IMR-90 (cell line): ENCODE measurements at regions not wholly inside any gene's neighbourhood (a gene's known extent, or its start where the extent isn't known, plus 50 kb on each side); places are given as distances from the start of the nearest gene placed in this dataset.

Experiments
- ATAC-seq: fragments of 200-7000 bp; cut with Tn5 transposase; 2 replicates; pipeline ENCODE4 v1.9.1; 2020; ENCODE audit warnings: low read depth, mild to moderate bottlenecking, moderate library complexity
- BruUV-seq: library from RNA; stranded (reverse); fragments of 400-500 nt; replicated peaks from 2 replicates; lab custom pipeline; 2021; lab: Mats Ljungman, UMichigan
- CTCF ChIA-PET: fragments of 300-600 bp; formaldehyde crosslinking; extraction: SDS; loops from one replicate; lab custom pipeline; 2021; ENCODE audit warnings: antibody characterized with exemption; lab: Yijun Ruan, JAX
- POLR2A ChIA-PET: fragments of 300-600 bp; sonication (Branson Sonifier 250); formaldehyde crosslinking; loops from one replicate; lab custom pipeline; 2022; ENCODE audit warnings: antibody characterized with exemption; ENCODE audit not compliant: unreplicated experiment; lab: Charles Lee
- DNase-seq: peaks from one replicate; pipeline ENCODE4 v3.0.0; 2013
- H2AFZ ChIP-seq: replicated peaks from 2 replicates; pipeline ENCODE3; 2013; ENCODE audit warnings: low read length, mild to moderate bottlenecking; ENCODE audit not compliant: poor library complexity
- H2AK5ac ChIP-seq: 2 replicates; pipeline ENCODE4 v1.6.1; 2013; ENCODE audit warnings: low read depth, low read length, inconsistent platforms
- H2AK9ac ChIP-seq: replicated peaks from 2 replicates; pipeline ENCODE3; 2013; ENCODE audit warnings: mild to moderate bottlenecking, low read depth, low read length, moderate library complexity; ENCODE audit not compliant: poor library complexity
- H2BK120ac ChIP-seq: 2 replicates; pipeline ENCODE4 v1.6.1; 2013; ENCODE audit warnings: low read depth, low read length, inconsistent platforms
- H2BK15ac ChIP-seq: 3 replicates; pipeline ENCODE4 v1.6.1; 2013; ENCODE audit warnings: low read depth, low read length, inconsistent platforms
- H2BK20ac ChIP-seq: 2 replicates; pipeline ENCODE4 v1.6.1; 2013; ENCODE audit warnings: low read depth, mild to moderate bottlenecking, inconsistent platforms, low read length, moderate library complexity
- H2BK5ac ChIP-seq: 2 replicates; pipeline ENCODE4 v1.6.1; 2013; ENCODE audit warnings: mild to moderate bottlenecking, low read depth, low read length, inconsistent platforms; ENCODE audit not compliant: poor library complexity, severe bottlenecking
- H3K14ac ChIP-seq: replicated peaks from 2 replicates; pipeline ENCODE4 v1.6.1; 2013; ENCODE audit warnings: low read depth, low read length, inconsistent platforms
- H3K18ac ChIP-seq: 2 replicates; pipeline ENCODE4 v1.6.1; 2013; ENCODE audit warnings: low read depth, low read length, control low read depth
- H3K23ac ChIP-seq: 2 replicates; pipeline ENCODE4 v1.6.1; 2013; ENCODE audit warnings: low read depth, low read length, inconsistent platforms
- H3K27ac ChIP-seq: 2 replicates; pipeline ENCODE4 v1.5.1; 2013; ENCODE audit warnings: mild to moderate bottlenecking, control low read depth, low read length; ENCODE audit not compliant: insufficient read depth
- H3K27me3 ChIP-seq: 2 replicates; pipeline ENCODE4 v1.6.1; 2013; ENCODE audit warnings: low read length; ENCODE audit not compliant: control insufficient read depth, insufficient read depth
- H3K36me3 ChIP-seq: 2 replicates; pipeline ENCODE4 v1.6.1; 2013; ENCODE audit warnings: low read length, mixed read lengths; ENCODE audit not compliant: control insufficient read depth, insufficient read depth
- H3K4ac ChIP-seq: 2 replicates; pipeline ENCODE4 v1.6.1; 2013; ENCODE audit warnings: low read depth, low read length, inconsistent platforms
- H3K4me1 ChIP-seq: 2 replicates; pipeline ENCODE4 v1.6.1; 2013; ENCODE audit warnings: low read length, mixed read lengths; ENCODE audit not compliant: control insufficient read depth, insufficient read depth
- H3K4me2 ChIP-seq: 2 replicates; pipeline ENCODE4 v1.6.1; 2013; ENCODE audit warnings: low read depth, mild to moderate bottlenecking, control low read depth, low read length, moderate library complexity
- H3K4me3 ChIP-seq: 2 replicates; pipeline ENCODE4 v1.5.1; 2013; ENCODE audit warnings: low read depth, mild to moderate bottlenecking, control low read depth, low read length, moderate library complexity; ENCODE audit not compliant: insufficient read depth
- H3K56ac ChIP-seq: 2 replicates; pipeline ENCODE4 v1.6.1; 2013; ENCODE audit warnings: low read length, inconsistent platforms; ENCODE audit not compliant: insufficient read depth; ENCODE audit errors: extremely low read depth
- H3K79me1 ChIP-seq, 2 experiments: 2 replicates each; pipeline ENCODE4 v1.6.1; 2013; ENCODE audit warnings: low read length in 2 of 2, inconsistent platforms in 1 of 2, low read depth in 1 of 2
- H3K9ac ChIP-seq: 2 replicates; pipeline ENCODE4 v1.6.1; 2013; ENCODE audit warnings: low read depth, low read length, control low read depth
- H3K9me1 ChIP-seq: 2 replicates; pipeline ENCODE4 v1.6.1; 2013; ENCODE audit warnings: low read length, inconsistent platforms; ENCODE audit not compliant: insufficient read depth
- H3K9me3 ChIP-seq: 2 replicates; pipeline ENCODE4 v1.6.1; 2013; ENCODE audit warnings: low read length; ENCODE audit not compliant: control insufficient read depth, insufficient read depth
- H4K20me1 ChIP-seq: 2 replicates; pipeline ENCODE4 v1.6.1; 2013; ENCODE audit warnings: low read length, inconsistent platforms; ENCODE audit not compliant: insufficient read depth
- H4K5ac ChIP-seq: 2 replicates; pipeline ENCODE4 v1.6.1; 2013; ENCODE audit warnings: mild to moderate bottlenecking, low read depth, low read length, control low read depth
- H4K8ac ChIP-seq, 2 experiments: 2 replicates each; pipeline ENCODE4 v1.6.1; 2013; ENCODE audit warnings: low read depth in 2 of 2, low read length in 2 of 2, control low read depth in 1 of 2, inconsistent platforms in 1 of 2
- H4K91ac ChIP-seq: 2 replicates; pipeline ENCODE4 v1.6.1; 2013; ENCODE audit warnings: low read depth, low read length, inconsistent platforms; ENCODE audit not compliant: insufficient read depth
- BHLHE40 ChIP-seq: fragments of 150-350 bp; IDR thresholded peaks from 2 replicates; pipeline ENCODE4 v1.6.1; 2016; ENCODE audit warnings: mild to moderate bottlenecking, low read depth, low read length
- CHD1 ChIP-seq: IDR thresholded peaks from 2 replicates; pipeline ENCODE4 v1.6.1; 2012; ENCODE audit warnings: low read depth, low read length, improper control_type of control experiment
- CTCF ChIP-seq: conservative IDR thresholded peaks from 2 replicates; pipeline ENCODE4 v1.5.1; 2012; ENCODE audit warnings: mild to moderate bottlenecking, low read depth, low read length, improper control_type of control experiment
- ELK1 ChIP-seq: fragments of 150-350 bp; IDR thresholded peaks from 2 replicates; pipeline ENCODE4 v1.6.1; 2016; ENCODE audit warnings: low read depth, mild to moderate bottlenecking, low read length, moderate library complexity, borderline replicate concordance
- FOS ChIP-seq: fragments of 150-350 bp; IDR thresholded peaks from 2 replicates; pipeline ENCODE4 v1.6.1; 2016; ENCODE audit warnings: low read depth, low read length
- MAFK ChIP-seq: IDR thresholded peaks from 2 replicates; pipeline ENCODE4 v1.6.1; 2012; ENCODE audit warnings: low read depth, low read length, improper control_type of control experiment
- MAZ ChIP-seq: IDR thresholded peaks from 2 replicates; pipeline ENCODE4 v1.6.1; 2012; ENCODE audit warnings: low read depth, mild to moderate bottlenecking, low read length, improper control_type of control experiment, moderate library complexity, borderline replicate concordance
- MXI1 ChIP-seq: IDR thresholded peaks from 2 replicates; pipeline ENCODE4 v1.6.1; 2012; ENCODE audit warnings: low read depth, mild to moderate bottlenecking, low read length, moderate library complexity, borderline replicate concordance
- NFE2L2 ChIP-seq: fragments of 150-350 bp; IDR thresholded peaks from 2 replicates; pipeline ENCODE4 v1.6.1; 2016; ENCODE audit warnings: low read depth, mild to moderate bottlenecking, low read length
- POLR2A ChIP-seq: IDR thresholded peaks from 2 replicates; pipeline ENCODE4 v1.6.1; 2012; ENCODE audit warnings: mild to moderate bottlenecking, low read depth, low read length
- RAD21 ChIP-seq: IDR thresholded peaks from 2 replicates; pipeline ENCODE4 v1.6.1; 2012; ENCODE audit warnings: low read length, improper control_type of control experiment
- RCOR1 ChIP-seq: IDR thresholded peaks from 2 replicates; pipeline ENCODE4 v1.6.1; 2012; ENCODE audit warnings: mild to moderate bottlenecking, low read length, improper control_type of control experiment; ENCODE audit not compliant: insufficient replicate concordance
- RFX5 ChIP-seq: IDR thresholded peaks from 2 replicates; pipeline ENCODE4 v1.8.0; 2012; ENCODE audit warnings: low read depth, mild to moderate bottlenecking, low read length, moderate library complexity
- SMC3 ChIP-seq: fragments of 150-350 bp; IDR thresholded peaks from 2 replicates; pipeline ENCODE4 v1.6.1; 2016; ENCODE audit warnings: low read depth, mild to moderate bottlenecking, antibody characterized with exemption, low read length, moderate library complexity
- USF2 ChIP-seq: fragments of 150-350 bp; IDR thresholded peaks from 2 replicates; pipeline ENCODE4 v1.6.1; 2017; ENCODE audit warnings: mild to moderate bottlenecking, antibody characterized with exemption, low read length, low read depth
- WGBS, 2 experiments: methylation state at CpG; one replicate each; pipeline versions ENCODE4 v1.1.5 to v1.1.7; 2013; ENCODE audit warnings: missing lambda C conversion rate in 2 of 2; ENCODE audit not compliant: insufficient read length in 1 of 2; ENCODE audit errors: extremely low coverage in 2 of 2; 5-methylcytosine and 5-hydroxymethylcytosine counted together
- dilution Hi-C: fragments of 300-500 bp; cut with HindIII; formaldehyde crosslinking; loops from one replicate; pipeline ENCODE4 v1.14.3; 2018; ENCODE audit warnings: low sequenced_read_pairs; ENCODE audit not compliant: unreplicated experiment
- in situ Hi-C: fragments of 300-500 bp; cut with MboI; formaldehyde crosslinking; loops from 3 replicates; pipeline ENCODE4 v1.14.3; 2019; ENCODE audit warnings: low sequenced_read_pairs, inconsistent platforms, mixed read lengths
- intact Hi-C: fragments of 100-400 bp; cut with micrococcal nuclease; formaldehyde crosslinking; loops from 2 replicates; pipeline ENCODE4 v1.10.0; 2022

GRCh38 chr1:78385744-78386462 lies 104.9 kb upstream of the PTGFR start:
- H3K4me2 ChIP-seq: no peak overlapping the region
- H3K56ac ChIP-seq: no peak overlapping the region
- H4K5ac ChIP-seq: no peak overlapping the region
- no peaks in the 10 kb centered on the region for H3K9me1 ChIP-seq
- ChIA-PET CTCF (no interaction called here), POLR2A (no interaction called here)
- H4K8ac ChIP-seq: no peak overlapping the region
- H2AK9ac ChIP-seq: no peak overlapping the region
- H3K4ac ChIP-seq: no peak overlapping the region
- ATAC-seq (no peak), DNase-seq (no peak)
- H3K79me1 ChIP-seq: no peaks in the 10 kb centered on the region
- no peak overlapping the region for H4K91ac ChIP-seq
- TF ChIP-seq RAD21: no peak
- TF ChIP-seq MAZ: no peak
- TF ChIP-seq POLR2A: no peak
- no peak for TF ChIP-seq USF2
- no peak for TF ChIP-seq SMC3
- no peak for TF ChIP-seq CTCF
- TF ChIP-seq BHLHE40: no peak
- no peak for TF ChIP-seq MAFK
- TF ChIP-seq MXI1: no peak
- TF ChIP-seq NFE2L2: no peak
- no peak for TF ChIP-seq FOS
- no peak for TF ChIP-seq CHD1
- TF ChIP-seq ELK1: no peak
- no peak for TF ChIP-seq RFX5
- TF ChIP-seq RCOR1: no peak
- no peak overlapping the region for H3K27ac ChIP-seq
- H2AFZ ChIP-seq: no peak overlapping the region
- no peaks in the 10 kb centered on the region for H3K9me3 ChIP-seq
- no peaks in the 10 kb centered on the region for H3K27me3 ChIP-seq
- H3K4me3 ChIP-seq: no peak overlapping the region
- no peak overlapping the region for H2BK20ac ChIP-seq
- H3K9ac ChIP-seq: no peak overlapping the region
- no peaks in the 10 kb centered on the region for H4K20me1 ChIP-seq
- no peaks in the 10 kb centered on the region for H3K4me1 ChIP-seq
- WGBS, 2 experiments: no CpG with 5 or more reads among the region's 1 CpG
- H3K23ac ChIP-seq: no peak overlapping the region
- H2BK5ac ChIP-seq: no peak overlapping the region
- in situ Hi-C loops (no loop called here), dilution Hi-C loops (no loop called here), intact Hi-C loops (no loop called here)
- no peaks in the 10 kb centered on the region for H3K36me3 ChIP-seq
- BruUV-seq: no TSS peak
- no peak overlapping the region for H2AK5ac ChIP-seq
- H2BK15ac ChIP-seq: no peak overlapping the region
- H3K18ac ChIP-seq: no peak overlapping the region
- H3K14ac ChIP-seq: no peak overlapping the region
- H2BK120ac ChIP-seq: no peak overlapping the region
